ENCODE measurements at regions not wholly inside any gene's neighbourhood (a gene's known extent, or its start where the extent isn't known, plus 50 kb on each side); places are given as distances from the start of the nearest gene placed in this dataset.
A peak's percentile ranks its signal among the peaks of the same experiment; 100 is the strongest.

GRCh38 chr15:38672814-38673670 lies 108.4 kb upstream of the RASGRP1 start:
- FAIRE-seq, result no peak

- FAIRE-seq, result no peak
Measured at GRCh38 chr15:38674448-38674847, 109.8 kb upstream of the RASGRP1 start.

- no peak for FAIRE-seq
Measured at GRCh38 chr15:38678281-38678680, 113.7 kb upstream of the RASGRP1 start.

GRCh38 chr15:38680775-38681174 lies 116.2 kb upstream of the RASGRP1 start:
- no peak for FAIRE-seq

GRCh38 chr15:38682363-38682762 lies 117.7 kb upstream of the RASGRP1 start:
- FAIRE-seq, result no peak

GRCh38 chr15:38682861-38683260 lies 118.2 kb upstream of the RASGRP1 start:
- FAIRE-seq, result no peak

GRCh38 chr15:38683382-38684242 lies 119.0 kb upstream of the RASGRP1 start:
- peak; percentile 83 for FAIRE-seq

- FAIRE-seq, result no peak
Measured at GRCh38 chr15:38684440-38685010, 119.9 kb upstream of the RASGRP1 start.

GRCh38 chr15:38685686-38686339 lies 121.2 kb upstream of the RASGRP1 start:
- no peak for FAIRE-seq

- FAIRE-seq, result no peak
Measured at GRCh38 chr15:38687340-38687739, 122.7 kb upstream of the RASGRP1 start.

GRCh38 chr15:38687775-38688495 lies 123.3 kb upstream of the RASGRP1 start:
- no peak for FAIRE-seq

GRCh38 chr15:38688761-38689160 lies 124.1 kb upstream of the RASGRP1 start:
- no peak for FAIRE-seq

GRCh38 chr15:38689522-38689921 lies 124.9 kb upstream of the RASGRP1 start:
- no peak for FAIRE-seq

- no peak for FAIRE-seq
Measured at GRCh38 chr15:38690216-38690615, 125.6 kb upstream of the RASGRP1 start.

GRCh38 chr15:38690719-38691332 lies 126.2 kb upstream of the RASGRP1 start:
- peak; percentile 75 for FAIRE-seq

GRCh38 chr15:38691377-38691776 lies 126.8 kb upstream of the RASGRP1 start:
- no peak for FAIRE-seq

- FAIRE-seq, result no peak
Measured at GRCh38 chr15:38691965-38692788, 127.6 kb upstream of the RASGRP1 start.

- FAIRE-seq, result no peak
Measured at GRCh38 chr15:38692789-38693062, 128.1 kb upstream of the RASGRP1 start.

- no peak for FAIRE-seq
Measured at GRCh38 chr15:38695249-38696108, 130.9 kb upstream of the RASGRP1 start.

- no peak for FAIRE-seq
Measured at GRCh38 chr15:38696109-38696727, 131.6 kb upstream of the RASGRP1 start.
